H9 (cell line): ENCODE measurements at regions not wholly inside any gene's neighbourhood (a gene's known extent, or its start where the extent isn't known, plus 50 kb on each side); places are given as distances from the start of the nearest gene placed in this dataset.

Experiments
- DNase-seq: peaks from one replicate; pipeline ENCODE4 v3.0.0-alpha.2; 2017
- H2AFZ ChIP-seq: one replicate; pipeline ENCODE4 v1.6.1; 2013; ENCODE audit warnings: mild to moderate bottlenecking, low read length, control low read depth, moderate library complexity
- H2AK5ac ChIP-seq: 2 replicates; pipeline ENCODE4 v1.6.1; 2013; ENCODE audit warnings: low read length, control low read depth, mixed read lengths; ENCODE audit not compliant: insufficient read length
- H2BK120ac ChIP-seq: one replicate; pipeline ENCODE4 v1.6.1; 2013; ENCODE audit warnings: low read depth, mild to moderate bottlenecking, low read length, control low read depth, inconsistent platforms; ENCODE audit not compliant: poor library complexity, severe bottlenecking
- H2BK12ac ChIP-seq: 2 replicates; pipeline ENCODE4 v1.6.1; 2013; ENCODE audit warnings: low read length, control low read depth, mixed read lengths, low read depth; ENCODE audit not compliant: insufficient read length
- H2BK15ac ChIP-seq: 2 replicates; pipeline ENCODE4 v1.6.1; 2013; ENCODE audit warnings: low read depth, low read length, control low read depth
- H2BK20ac ChIP-seq: one replicate; pipeline ENCODE4 v1.6.1; 2013; ENCODE audit warnings: low read depth, mild to moderate bottlenecking, low read length, control low read depth, inconsistent platforms; ENCODE audit not compliant: poor library complexity, severe bottlenecking
- H2BK5ac ChIP-seq: 2 replicates; pipeline ENCODE4 v1.6.1; 2013; ENCODE audit warnings: low read length, control low read depth, mixed read lengths; ENCODE audit not compliant: insufficient read length
- H3K14ac ChIP-seq: 2 replicates; pipeline ENCODE4 v1.6.1; 2013; ENCODE audit warnings: low read length, control low read depth; ENCODE audit not compliant: insufficient read depth
- H3K18ac ChIP-seq: 2 replicates; pipeline ENCODE4 v1.6.1; 2013; ENCODE audit warnings: low read depth, mild to moderate bottlenecking, mixed read lengths, low read length, control low read depth; ENCODE audit not compliant: insufficient read length
- H3K23ac ChIP-seq: 2 replicates; pipeline ENCODE4 v1.6.1; 2013; ENCODE audit warnings: low read length, control low read depth, mixed read lengths, low read depth; ENCODE audit not compliant: insufficient read length
- H3K23me2 ChIP-seq: 2 replicates; pipeline ENCODE4 v1.6.1; 2013; ENCODE audit warnings: low read depth, mild to moderate bottlenecking, mixed read lengths, low read length, control low read depth; ENCODE audit not compliant: insufficient read length, poor library complexity, severe bottlenecking
- H3K27ac ChIP-seq: 2 replicates; pipeline ENCODE4 v1.5.1; 2013; ENCODE audit warnings: low read length, control low read depth, mixed read lengths, low read depth; ENCODE audit not compliant: insufficient read length
- H3K27me3 ChIP-seq: 2 replicates; pipeline ENCODE4 v1.6.1; 2013; ENCODE audit warnings: low read length, control low read depth, inconsistent platforms; ENCODE audit not compliant: insufficient read depth
- H3K4ac ChIP-seq: 2 replicates; pipeline ENCODE4 v1.6.1; 2013; ENCODE audit warnings: low read depth, mild to moderate bottlenecking, control low read depth, inconsistent platforms, low read length, moderate library complexity
- H3K4me1 ChIP-seq: 2 replicates; pipeline ENCODE4 v1.6.1; 2013; ENCODE audit warnings: low read length, control low read depth, inconsistent platforms; ENCODE audit not compliant: insufficient read depth
- H3K4me2 ChIP-seq: 2 replicates; pipeline ENCODE4 v1.6.1; 2013; ENCODE audit warnings: low read length, control low read depth, mixed read lengths; ENCODE audit not compliant: insufficient read length, insufficient read depth
- H3K56ac ChIP-seq: 2 replicates; pipeline ENCODE4 v1.6.1; 2013; ENCODE audit warnings: low read depth, mild to moderate bottlenecking, mixed read lengths, low read length, control low read depth; ENCODE audit not compliant: insufficient read length
- H3K79me1 ChIP-seq: 2 replicates; pipeline ENCODE4 v1.6.1; 2013; ENCODE audit warnings: low read depth, mild to moderate bottlenecking, moderate library complexity, low read length, control low read depth, inconsistent platforms; ENCODE audit not compliant: insufficient read depth, poor library complexity, severe bottlenecking
- H3K79me2 ChIP-seq: 2 replicates; pipeline ENCODE4 v1.6.1; 2013; ENCODE audit warnings: low read length, control low read depth, inconsistent platforms; ENCODE audit not compliant: insufficient read depth
- H3K9ac ChIP-seq: 2 replicates; pipeline ENCODE4 v1.6.1; 2013; ENCODE audit warnings: low read length, control low read depth, mixed read lengths; ENCODE audit not compliant: insufficient read length; ENCODE audit errors: extremely low read depth
- H3K9me3 ChIP-seq: one replicate; pipeline ENCODE4 v1.6.1; 2013; ENCODE audit warnings: low read depth, low read length, inconsistent platforms; ENCODE audit not compliant: control insufficient read depth
- H3T11ph ChIP-seq: one replicate; pipeline ENCODE4 v1.6.1; 2013; ENCODE audit warnings: mild to moderate bottlenecking, low read length, control low read depth, inconsistent platforms
- H4K20me1 ChIP-seq: one replicate; pipeline ENCODE4 v1.6.1; 2013; ENCODE audit not compliant: control insufficient read depth, insufficient read length, insufficient read depth
- H4K5ac ChIP-seq: 2 replicates; pipeline ENCODE4 v1.6.1; 2013; ENCODE audit warnings: low read depth, mild to moderate bottlenecking, mixed read lengths, low read length, control low read depth; ENCODE audit not compliant: insufficient read length
- H4K8ac ChIP-seq: replicated peaks from 2 replicates; pipeline ENCODE4 v1.6.1; 2013; ENCODE audit warnings: low read length, control low read depth, mixed read lengths, low read depth; ENCODE audit not compliant: insufficient read length
- H4K91ac ChIP-seq: 2 replicates; pipeline ENCODE4 v1.6.1; 2013; ENCODE audit warnings: low read depth, mild to moderate bottlenecking, moderate library complexity, mixed read lengths, low read length, control low read depth; ENCODE audit not compliant: insufficient read length
- H3K27ac Mint-ChIP-seq, 3 experiments: 2 replicates in 2 of 3; 3 replicates in 1 of 3; pipeline ENCODE4 v1.8.0; 2020 to 2021; ENCODE audit warnings: mixed read lengths in 3 of 3, mild to moderate bottlenecking in 1 of 3, moderate library complexity in 1 of 3
- H3K27me3 Mint-ChIP-seq: 2 replicates; pipeline ENCODE4 v1.8.0; 2021; ENCODE audit warnings: low read depth, mild to moderate bottlenecking, moderate library complexity, mixed read lengths
- H3K36me3 Mint-ChIP-seq, 3 experiments: 2 replicates in 2 of 3; 3 replicates in 1 of 3; pipeline ENCODE4 v1.8.0; 2020 to 2021; ENCODE audit warnings: low read depth in 3 of 3, mixed read lengths in 3 of 3; ENCODE audit not compliant: insufficient read depth in 1 of 3
- H3K4me1 Mint-ChIP-seq, 2 experiments: 2 replicates each; pipeline ENCODE4 v1.8.0; 2020; ENCODE audit warnings: mixed read lengths in 2 of 2
- H3K4me3 Mint-ChIP-seq, 2 experiments: 2 replicates in 1 of 2; 3 replicates in 1 of 2; pipeline ENCODE4 v1.8.0; 2020 to 2021; ENCODE audit warnings: mild to moderate bottlenecking in 2 of 2, mixed read lengths in 2 of 2, moderate library complexity in 1 of 2
- H3K9me3 Mint-ChIP-seq, 2 experiments: 2 replicates in 1 of 2; 3 replicates in 1 of 2; pipeline ENCODE4 v1.8.0; 2020; ENCODE audit warnings: mild to moderate bottlenecking in 2 of 2, mixed read lengths in 2 of 2, moderate library complexity in 1 of 2
- WGBS: extraction: QIAGEN DNeasy Blood & Tissue Kit; methylation state at CpG from one replicate; pipeline ENCODE4 v1.1.7; 2013; ENCODE audit warnings: missing lambda C conversion rate, low lambda C conversion rate, mixed read lengths; ENCODE audit not compliant: insufficient read length; ENCODE audit errors: extremely low coverage; 5-methylcytosine and 5-hydroxymethylcytosine counted together
- TF ChIP-seq, protein P1 (sequence below): fragments of 200-600 bp; sonication (generic); conservative IDR thresholded peaks from 3 replicates; pipeline ENCODE4 v1.8.0; 2021; ENCODE audit warnings: antibody characterized with exemption, mild to moderate bottlenecking

GRCh38 chrX:140948827-140949226, 53.6 kb upstream of the SPANXB1 start:
- H3K56ac ChIP-seq, result no peak overlapping the region
- H3K27me3 ChIP-seq, result no peaks in the 10 kb centered on the region
- H3K9me3 Mint-ChIP-seq, result peaks cover 69 to 73% of the 10 kb centered on the region in 2 experiments
- no peak overlapping the region for H2AK5ac ChIP-seq
- no CpG with 5 or more reads among the region's 5 CpGs for WGBS
- H3K9me3 ChIP-seq, result no peaks in the 10 kb centered on the region
- H4K91ac ChIP-seq, result no peak overlapping the region
- no peak overlapping the region for H2BK15ac ChIP-seq
- H3K27me3 Mint-ChIP-seq, result no peaks in the 10 kb centered on the region
- TF ChIP-seq, protein P1, sequence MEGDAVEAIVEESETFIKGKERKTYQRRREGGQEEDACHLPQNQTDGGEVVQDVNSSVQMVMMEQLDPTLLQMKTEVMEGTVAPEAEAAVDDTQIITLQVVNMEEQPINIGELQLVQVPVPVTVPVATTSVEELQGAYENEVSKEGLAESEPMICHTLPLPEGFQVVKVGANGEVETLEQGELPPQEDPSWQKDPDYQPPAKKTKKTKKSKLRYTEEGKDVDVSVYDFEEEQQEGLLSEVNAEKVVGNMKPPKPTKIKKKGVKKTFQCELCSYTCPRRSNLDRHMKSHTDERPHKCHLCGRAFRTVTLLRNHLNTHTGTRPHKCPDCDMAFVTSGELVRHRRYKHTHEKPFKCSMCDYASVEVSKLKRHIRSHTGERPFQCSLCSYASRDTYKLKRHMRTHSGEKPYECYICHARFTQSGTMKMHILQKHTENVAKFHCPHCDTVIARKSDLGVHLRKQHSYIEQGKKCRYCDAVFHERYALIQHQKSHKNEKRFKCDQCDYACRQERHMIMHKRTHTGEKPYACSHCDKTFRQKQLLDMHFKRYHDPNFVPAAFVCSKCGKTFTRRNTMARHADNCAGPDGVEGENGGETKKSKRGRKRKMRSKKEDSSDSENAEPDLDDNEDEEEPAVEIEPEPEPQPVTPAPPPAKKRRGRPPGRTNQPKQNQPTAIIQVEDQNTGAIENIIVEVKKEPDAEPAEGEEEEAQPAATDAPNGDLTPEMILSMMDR, result no peak
- H3K23me2 ChIP-seq, result no peaks in the 10 kb centered on the region
- no peak overlapping the region for H4K8ac ChIP-seq
- H3K4ac ChIP-seq, result no peak overlapping the region
- no peaks in the 10 kb centered on the region; the same call in 1 of the 2 replicates for H3K4me1 ChIP-seq
- DNase-seq, result no peak
- no peak overlapping the region for H3K27ac ChIP-seq
- no peak overlapping the region for H2BK12ac ChIP-seq
- H2BK5ac ChIP-seq, result no peak overlapping the region
- no peak overlapping the region for H3K23ac ChIP-seq
- H2BK120ac ChIP-seq, result no peak overlapping the region
- no peaks in the 10 kb centered on the region for H3K79me1 ChIP-seq
- H3K14ac ChIP-seq, result no peak overlapping the region
- H4K5ac ChIP-seq, result no peak overlapping the region
- no peak overlapping the region for H3K27ac Mint-ChIP-seq
- no peak overlapping the region for H3T11ph ChIP-seq
- H4K20me1 ChIP-seq, result no peaks in the 10 kb centered on the region
- H2AFZ ChIP-seq, result no peak overlapping the region
- H3K79me2 ChIP-seq, result no peaks in the 10 kb centered on the region
- no peak overlapping the region for H3K4me3 Mint-ChIP-seq
- peaks cover 5 to 6% of the 10 kb centered on the region in 2 experiments for H3K4me1 Mint-ChIP-seq
- H3K18ac ChIP-seq, result no peak overlapping the region
- H3K4me2 ChIP-seq, result no peak overlapping the region
- no peak overlapping the region for H2BK20ac ChIP-seq
- peaks cover 0 to 4% (median 0%) of the 10 kb centered on the region in 3 experiments; a peak in 2 of 7 replicates for H3K36me3 Mint-ChIP-seq
- no peak overlapping the region for H3K9ac ChIP-seq
